ENCODE measurements at regions not wholly inside any gene's neighbourhood (a gene's known extent, or its start where the extent isn't known, plus 50 kb on each side); places are given as distances from the start of the nearest gene placed in this dataset.

- TF ChIP-seq FOXM1 (IDR thresholded peaks at IDR 0.05; ENCODE audit: borderline replicate concordance, low read depth) (no peak), CEBPB (IDR thresholded peaks at IDR 0.05) (no peak), RAD21 (IDR thresholded peaks at IDR 0.05; ENCODE audit: low read depth) (no peak), REST (IDR thresholded peaks at IDR 0.05; ENCODE audit: low read depth) (no peak), USF1 (IDR thresholded peaks at IDR 0.05) (no peak), EP300 (IDR thresholded peaks at IDR 0.05; ENCODE audit: borderline replicate concordance) (no peak), CREB1 (IDR thresholded peaks at IDR 0.05; ENCODE audit: low read depth) (no peak), TAF1 (IDR thresholded peaks at IDR 0.05; ENCODE audit: low read depth) (no peak)
These were observed 132.2 kb downstream of the IRF8 start for GRCh38 chr16:86031141-86031678.

GRCh38 chr16:86033016-86033474, 134.1 kb downstream of the IRF8 start:
- no peak for TF ChIP-seq CREB1 (IDR thresholded peaks at IDR 0.05; ENCODE audit: low read depth)
- TF ChIP-seq EP300 (IDR thresholded peaks at IDR 0.05; ENCODE audit: borderline replicate concordance) = no peak
- no peak for TF ChIP-seq MAX (IDR thresholded peaks at IDR 0.05)
- no peak for TF ChIP-seq RAD21 (IDR thresholded peaks at IDR 0.05; ENCODE audit: low read depth)
- no peak for TF ChIP-seq EGR1 (IDR thresholded peaks at IDR 0.05)
- no peak for TF ChIP-seq YY1 (IDR thresholded peaks at IDR 0.05; ENCODE audit: low read depth)
- TF ChIP-seq NFIC (IDR thresholded peaks at IDR 0.05) = no peak
- TF ChIP-seq ZBTB7A (IDR thresholded peaks at IDR 0.05; ENCODE audit: low read depth) = no peak
- TF ChIP-seq TEAD4 (IDR thresholded peaks at IDR 0.05) = no peak
- no peak for TF ChIP-seq TCF12 (IDR thresholded peaks at IDR 0.05; ENCODE audit: low read depth)
- no peak for TF ChIP-seq REST (IDR thresholded peaks at IDR 0.05; ENCODE audit: low read depth)

GRCh38 chr16:86033971-86034370, 135.0 kb downstream of the IRF8 start:
- TF ChIP-seq TAF1 (IDR thresholded peaks at IDR 0.05; ENCODE audit: low read depth) = no peak
- TF ChIP-seq YY1 (IDR thresholded peaks at IDR 0.05; ENCODE audit: low read depth) = no peak
- TF ChIP-seq NFIC (IDR thresholded peaks at IDR 0.05) = no peak
- no peak for TF ChIP-seq TEAD4 (IDR thresholded peaks at IDR 0.05)
- no peak for TF ChIP-seq MAX (IDR thresholded peaks at IDR 0.05)
- no peak for TF ChIP-seq USF1 (IDR thresholded peaks at IDR 0.05)
- no peak for TF ChIP-seq EGR1 (IDR thresholded peaks at IDR 0.05)
- TF ChIP-seq CEBPB (IDR thresholded peaks at IDR 0.05) = no peak
- no peak for TF ChIP-seq ZBTB7A (IDR thresholded peaks at IDR 0.05; ENCODE audit: low read depth)
- no peak for TF ChIP-seq CREB1 (IDR thresholded peaks at IDR 0.05; ENCODE audit: low read depth)
- no peak for TF ChIP-seq FOXM1 (IDR thresholded peaks at IDR 0.05; ENCODE audit: borderline replicate concordance, low read depth)
- no peak for TF ChIP-seq EP300 (IDR thresholded peaks at IDR 0.05; ENCODE audit: borderline replicate concordance)
- TF ChIP-seq TCF12 (IDR thresholded peaks at IDR 0.05; ENCODE audit: low read depth) = no peak

- TF ChIP-seq TCF12 (IDR thresholded peaks at IDR 0.05; ENCODE audit: low read depth) = no peak
- no peak for TF ChIP-seq REST (IDR thresholded peaks at IDR 0.05; ENCODE audit: low read depth)
- TF ChIP-seq EGR1 (IDR thresholded peaks at IDR 0.05) = no peak
- no peak for TF ChIP-seq EP300 (IDR thresholded peaks at IDR 0.05; ENCODE audit: borderline replicate concordance)
- TF ChIP-seq CREB1 (IDR thresholded peaks at IDR 0.05; ENCODE audit: low read depth) = no peak
- no peak for TF ChIP-seq TEAD4 (IDR thresholded peaks at IDR 0.05)
- no peak for TF ChIP-seq TAF1 (IDR thresholded peaks at IDR 0.05; ENCODE audit: low read depth)
- no peak for TF ChIP-seq NFIC (IDR thresholded peaks at IDR 0.05)
- TF ChIP-seq FOXM1 (IDR thresholded peaks at IDR 0.05; ENCODE audit: borderline replicate concordance, low read depth) = no peak
These were observed 135.5 kb downstream of the IRF8 start for GRCh38 chr16:86034421-86034919.

Measured in Ishikawa (cell line).